Ovary (tissue), 3 donors: ENCODE measurements at regions not wholly inside any gene's neighbourhood (a gene's known extent, or its start where the extent isn't known, plus 50 kb on each side); places are given as distances from the start of the nearest gene placed in this dataset.

Source experiments
- CTCF ChIP-seq, 3 donors: fragments of 450-650 bp in 2 of 3; fragments of 200-600 bp in 1 of 3; IDR thresholded peaks; one replicate each; pipeline versions ENCODE4 v1.5.1 to v1.8.0; 2016 to 2022; ENCODE audit warnings: antibody characterized with exemption in 3 of 3, mild to moderate bottlenecking in 1 of 3
- EP300 ChIP-seq: sonication (generic); formaldehyde crosslinking; IDR thresholded peaks from one replicate; pipeline ENCODE4 v1.6.1; 2017; ENCODE audit warnings: antibody characterized with exemption
- POLR2A ChIP-seq: fragments of 450-650 bp; IDR thresholded peaks from one replicate; pipeline ENCODE4 v1.6.1; 2017; ENCODE audit warnings: antibody characterized with exemption, mild to moderate bottlenecking, moderate library complexity
- donor health status: DM: no; HTN: no; CAD: no.

GRCh38 chr9:86876621-86877196 lies 70.6 kb downstream of the GAS1 start:
- TF ChIP-seq CTCF (IDR thresholded peaks at IDR 0.05): no peak
- no peak for TF ChIP-seq EP300
- TF ChIP-seq POLR2A: no peak
